ENCODE measurements at regions not wholly inside any gene's neighbourhood (a gene's known extent, or its start where the extent isn't known, plus 50 kb on each side); places are given as distances from the start of the nearest gene placed in this dataset.
"Not testable (repeated sequence)": the region's sequence is repeated elsewhere in the genome, so short reads cannot be mapped to it uniquely, and the experiment has no call there.

- no peak for DNase-seq (ENCODE audit: low spot score)
Measured at GRCh38 chr4:137739391-137739790, 207.1 kb upstream of the PCDH18 start.

- DNase-seq (ENCODE audit: low spot score), result no peak
Measured at GRCh38 chr4:137738375-137738990, 206.2 kb upstream of the PCDH18 start.

GRCh38 chr4:137735561-137736104 lies 203.3 kb upstream of the PCDH18 start:
- DNase-seq (ENCODE audit: low spot score), result no peak

GRCh38 chr4:137733174-137734141 lies 201.2 kb upstream of the PCDH18 start:
- DNase-seq (ENCODE audit: low spot score), result not testable (repeated sequence)

- no peak for DNase-seq (ENCODE audit: low spot score)
Measured at GRCh38 chr4:137722910-137723309, 190.6 kb upstream of the PCDH18 start.

- no peak for DNase-seq (ENCODE audit: low spot score)
Measured at GRCh38 chr4:137711502-137711901, 179.2 kb upstream of the PCDH18 start.

GRCh38 chr4:137707626-137708025 lies 175.3 kb upstream of the PCDH18 start:
- DNase-seq (ENCODE audit: low spot score), result no peak

GRCh38 chr4:137707102-137707620 lies 174.9 kb upstream of the PCDH18 start:
- DNase-seq (ENCODE audit: low spot score), result no peak

- DNase-seq (ENCODE audit: low spot score), result no peak
Measured at GRCh38 chr4:137705171-137705783, 173.0 kb upstream of the PCDH18 start.

GRCh38 chr4:137703195-137703594 lies 170.9 kb upstream of the PCDH18 start:
- DNase-seq (ENCODE audit: low spot score), result no peak

GRCh38 chr4:137702512-137702911 lies 170.2 kb upstream of the PCDH18 start:
- DNase-seq (ENCODE audit: low spot score), result no peak

- DNase-seq (ENCODE audit: low spot score), result no peak
Measured at GRCh38 chr4:137701401-137701800, 169.1 kb upstream of the PCDH18 start.

GRCh38 chr4:137700751-137701150 lies 168.5 kb upstream of the PCDH18 start:
- DNase-seq (ENCODE audit: low spot score), result no peak

- DNase-seq (ENCODE audit: low spot score), result no peak
Measured at GRCh38 chr4:137700072-137700471, 167.8 kb upstream of the PCDH18 start.

- no peak for DNase-seq (ENCODE audit: low spot score)
Measured at GRCh38 chr4:137694138-137694537, 161.8 kb upstream of the PCDH18 start.

- DNase-seq (ENCODE audit: low spot score), result no peak
Measured at GRCh38 chr4:137693641-137694040, 161.3 kb upstream of the PCDH18 start.

GRCh38 chr4:137692205-137692604 lies 159.9 kb upstream of the PCDH18 start:
- no peak for DNase-seq (ENCODE audit: low spot score)

GRCh38 chr4:137688651-137689050 lies 156.4 kb upstream of the PCDH18 start:
- DNase-seq (ENCODE audit: low spot score), result no peak

GRCh38 chr4:137685357-137685756 lies 153.1 kb upstream of the PCDH18 start:
- no peak for DNase-seq (ENCODE audit: low spot score)

- no peak for DNase-seq (ENCODE audit: low spot score)
Measured at GRCh38 chr4:137681081-137681480, 148.8 kb upstream of the PCDH18 start.

GRCh38 chr4:137678796-137679195 lies 146.5 kb upstream of the PCDH18 start:
- DNase-seq (ENCODE audit: low spot score), result no peak

GRCh38 chr4:137677863-137678262 lies 145.6 kb upstream of the PCDH18 start:
- no peak for DNase-seq (ENCODE audit: low spot score)

Measured in ureter (tissue), 1 donor.